ENCODE measurements at regions not wholly inside any gene's neighbourhood (a gene's known extent, or its start where the extent isn't known, plus 50 kb on each side); places are given as distances from the start of the nearest gene placed in this dataset.
"Not testable (repeated sequence)": the region's sequence is repeated elsewhere in the genome, so short reads cannot be mapped to it uniquely, and the experiment has no call there.

- DNase-seq (ENCODE audit: low read depth) = peak; percentile 38
Observed at GRCh38 chr6:106745824-106746582, 116.6 kb downstream of the QRSL1 start.

- no peak for DNase-seq (ENCODE audit: low read depth)
Observed at GRCh38 chr6:106745197-106745770, 115.9 kb downstream of the QRSL1 start.

- DNase-seq (ENCODE audit: low read depth) = no peak
Observed at GRCh38 chr6:106744781-106745180, 115.4 kb downstream of the QRSL1 start.

GRCh38 chr6:106744029-106744428, 114.7 kb downstream of the QRSL1 start:
- DNase-seq (ENCODE audit: low read depth) = not testable (repeated sequence)

GRCh38 chr6:106743612-106744011, 114.2 kb downstream of the QRSL1 start:
- no peak for DNase-seq (ENCODE audit: low read depth)

- no peak for DNase-seq (ENCODE audit: low read depth)
Observed at GRCh38 chr6:106740287-106740686, 110.9 kb downstream of the QRSL1 start.

GRCh38 chr6:106739387-106739786, 110.0 kb downstream of the QRSL1 start:
- peak; percentile 85 for DNase-seq (ENCODE audit: low read depth)

GRCh38 chr6:106736502-106736901, 107.1 kb downstream of the QRSL1 start:
- no peak for DNase-seq (ENCODE audit: low read depth)

- no peak for DNase-seq (ENCODE audit: low read depth)
Observed at GRCh38 chr6:106735828-106736227, 106.5 kb downstream of the QRSL1 start.

- no peak for DNase-seq (ENCODE audit: low read depth)
Observed at GRCh38 chr6:106735136-106735633, 105.8 kb downstream of the QRSL1 start.

- no peak for DNase-seq (ENCODE audit: low read depth)
Observed at GRCh38 chr6:106733386-106733785, 104.0 kb downstream of the QRSL1 start.

GRCh38 chr6:106732376-106732940, 103.1 kb downstream of the QRSL1 start:
- DNase-seq (ENCODE audit: low read depth) = no peak

- no peak for DNase-seq (ENCODE audit: low read depth)
Observed at GRCh38 chr6:106731843-106732160, 102.4 kb downstream of the QRSL1 start.

GRCh38 chr6:106731144-106731842, 101.9 kb downstream of the QRSL1 start:
- no peak for DNase-seq (ENCODE audit: low read depth)

GRCh38 chr6:106730718-106731117, 101.3 kb downstream of the QRSL1 start:
- DNase-seq (ENCODE audit: low read depth) = peak; percentile 16

GRCh38 chr6:106730264-106730663, 100.9 kb downstream of the QRSL1 start:
- DNase-seq (ENCODE audit: low read depth) = no peak

GRCh38 chr6:106729841-106730240, 100.5 kb downstream of the QRSL1 start:
- DNase-seq (ENCODE audit: low read depth) = no peak

GRCh38 chr6:106728296-106728870, 99.0 kb downstream of the QRSL1 start:
- peak; percentile 18 for DNase-seq (ENCODE audit: low read depth)

- no peak for DNase-seq (ENCODE audit: low read depth)
Observed at GRCh38 chr6:106727480-106728149, 98.2 kb downstream of the QRSL1 start.

- DNase-seq (ENCODE audit: low read depth) = peak; percentile 54
Observed at GRCh38 chr6:106724848-106725247, 95.5 kb downstream of the QRSL1 start.

- no peak for DNase-seq (ENCODE audit: low read depth)
Observed at GRCh38 chr6:106724337-106724736, 95.0 kb downstream of the QRSL1 start.

- DNase-seq (ENCODE audit: low read depth) = not testable (repeated sequence)
Observed at GRCh38 chr6:106723419-106723818, 94.0 kb downstream of the QRSL1 start.

All from fibroblast of gingiva (primary cell).